Activated CD4-positive, alpha-beta T cell treated with anti-CD3 and anti-CD28 coated beads for 48 hours (primary cell): ENCODE measurements at regions not wholly inside any gene's neighbourhood (a gene's known extent, or its start where the extent isn't known, plus 50 kb on each side); places are given as distances from the start of the nearest gene placed in this dataset.
"Not testable (repeated sequence)": the region's sequence is repeated elsewhere in the genome, so short reads cannot be mapped to it uniquely, and the experiment has no call there.

ENCODE experiments used
- DNase-seq: peaks from one replicate; pipeline ENCODE4 v3.0.0-alpha.2; 2020

DNA sequence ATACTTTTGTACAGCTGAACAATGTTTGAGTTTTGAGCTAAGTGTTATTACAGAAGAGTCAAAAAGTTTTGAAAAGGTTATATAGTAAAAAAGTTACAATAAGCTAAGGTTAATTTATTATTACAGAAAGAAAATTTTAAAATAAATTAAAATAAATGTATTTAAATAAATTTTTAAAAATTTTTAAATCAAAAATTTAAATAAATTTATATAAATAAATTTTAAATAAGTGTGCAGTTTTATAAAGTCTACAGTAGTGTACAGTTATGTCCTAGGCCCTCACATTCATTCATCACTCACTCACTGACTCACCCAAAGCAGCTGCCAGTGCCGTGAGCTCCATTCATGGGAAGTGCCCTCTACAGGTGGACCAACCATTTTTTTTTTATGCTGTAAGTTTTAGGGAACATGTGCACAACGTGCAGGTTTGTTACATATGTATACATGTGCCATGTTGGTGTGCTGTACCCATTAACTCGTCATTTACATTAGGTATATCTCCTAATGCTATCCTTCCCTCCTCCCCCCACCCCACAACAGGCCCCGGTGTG lies 462.9 kb upstream of the ZMIZ1 start:
- DNase-seq, result peak; percentile 18

DNA sequence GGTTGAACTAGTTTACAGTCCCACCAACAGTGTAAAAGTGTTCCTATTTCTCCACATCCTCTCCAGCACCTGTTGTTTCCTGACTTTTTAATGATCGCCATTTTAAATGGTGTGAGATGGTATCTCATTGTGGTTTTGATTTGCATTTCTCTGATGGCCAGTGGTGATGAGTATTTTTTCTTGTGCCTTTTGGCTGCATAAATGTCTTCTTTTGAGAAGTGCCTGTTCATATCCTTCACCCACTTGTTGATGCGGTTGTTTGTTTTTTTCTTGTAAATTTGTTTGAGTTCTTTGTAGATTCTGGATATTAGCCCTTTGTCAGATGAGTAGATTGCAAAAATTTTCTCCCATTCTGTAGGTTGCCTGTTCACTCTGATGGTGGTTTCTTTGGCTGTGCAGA lies 462.0 kb upstream of the ZMIZ1 start:
- DNase-seq, result not testable (repeated sequence)

DNA sequence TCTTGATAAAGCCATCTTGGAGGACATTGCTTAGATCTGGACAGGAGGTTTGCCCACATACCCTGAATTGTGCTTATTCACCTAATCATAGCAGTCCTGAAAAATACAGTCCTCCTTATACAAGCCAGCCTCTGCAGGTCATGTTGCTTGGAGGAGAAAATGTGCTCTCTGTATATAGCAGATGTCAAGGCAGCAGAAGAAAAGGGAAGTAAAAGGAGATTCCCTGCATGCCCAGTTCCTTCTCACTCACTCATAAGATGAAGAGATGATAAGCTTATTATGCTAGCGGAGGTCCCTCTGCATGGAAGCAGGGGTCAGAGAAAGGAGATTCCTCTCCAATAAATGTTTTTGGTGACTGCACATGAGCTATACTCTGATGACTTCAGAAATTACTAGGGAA lies 458.8 kb upstream of the ZMIZ1 start:
- DNase-seq, result no peak

DNA sequence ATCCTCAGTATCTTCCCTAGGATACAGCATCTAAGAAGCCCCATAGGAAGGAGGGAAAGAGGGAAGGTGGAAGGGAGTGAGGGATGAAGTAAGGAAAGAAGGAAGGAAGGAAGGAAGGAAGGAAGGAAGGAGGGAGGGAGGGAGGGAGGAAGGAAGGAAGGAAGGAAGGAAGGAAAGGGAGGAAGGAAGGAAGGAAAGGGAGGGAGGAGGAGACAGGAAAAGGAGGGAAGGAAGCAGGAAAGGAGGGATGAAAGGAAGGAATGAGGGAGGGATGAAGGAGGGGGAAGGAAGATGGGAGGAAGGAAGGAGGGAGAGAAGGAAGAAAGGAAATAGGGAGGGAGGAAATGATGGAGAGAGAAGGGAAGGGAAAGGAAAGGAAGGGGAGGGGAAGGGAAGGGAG lies 455.6 kb upstream of the ZMIZ1 start:
- no peak for DNase-seq

DNA sequence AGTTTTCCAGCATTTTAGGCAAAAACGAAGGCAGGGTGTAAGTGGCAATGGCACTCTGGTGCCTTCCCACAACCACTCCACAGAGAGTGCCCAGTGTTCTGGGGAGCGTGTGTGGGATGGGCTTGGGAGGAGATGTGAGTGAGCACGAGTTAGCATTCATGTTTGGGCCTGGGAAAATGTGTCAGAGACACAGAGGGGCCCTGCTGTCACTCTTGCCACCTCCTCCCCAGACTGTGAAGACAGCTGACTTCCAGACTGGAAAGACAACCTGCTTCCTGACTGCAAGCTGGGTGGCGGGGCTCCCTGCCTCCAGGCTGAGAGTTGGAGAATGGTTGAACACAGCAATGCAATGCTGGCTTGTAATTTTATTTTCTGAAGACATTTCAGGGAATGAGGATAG lies 454.5 kb upstream of the ZMIZ1 start:
- DNase-seq, result no peak

DNA sequence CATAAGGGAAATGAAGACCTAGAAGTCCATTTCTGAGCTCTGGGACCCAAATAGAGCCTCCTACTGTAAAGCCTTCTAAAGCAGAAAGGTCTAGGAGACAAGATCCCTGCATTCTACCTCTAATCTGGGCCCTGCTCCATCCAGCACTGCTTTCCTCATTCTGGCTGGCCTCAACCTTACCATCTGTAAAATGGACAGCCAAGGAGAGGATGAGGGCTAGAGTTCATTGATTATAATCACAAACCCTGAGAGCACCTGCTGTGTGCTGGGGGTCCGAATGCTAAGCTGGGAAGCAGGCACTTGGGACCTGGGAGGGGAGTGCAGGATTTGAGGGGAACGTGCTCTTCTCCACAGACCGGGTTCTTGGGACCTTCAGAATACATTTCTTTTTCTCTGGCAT lies 454.0 kb upstream of the ZMIZ1 start:
- DNase-seq, result no peak

DNA sequence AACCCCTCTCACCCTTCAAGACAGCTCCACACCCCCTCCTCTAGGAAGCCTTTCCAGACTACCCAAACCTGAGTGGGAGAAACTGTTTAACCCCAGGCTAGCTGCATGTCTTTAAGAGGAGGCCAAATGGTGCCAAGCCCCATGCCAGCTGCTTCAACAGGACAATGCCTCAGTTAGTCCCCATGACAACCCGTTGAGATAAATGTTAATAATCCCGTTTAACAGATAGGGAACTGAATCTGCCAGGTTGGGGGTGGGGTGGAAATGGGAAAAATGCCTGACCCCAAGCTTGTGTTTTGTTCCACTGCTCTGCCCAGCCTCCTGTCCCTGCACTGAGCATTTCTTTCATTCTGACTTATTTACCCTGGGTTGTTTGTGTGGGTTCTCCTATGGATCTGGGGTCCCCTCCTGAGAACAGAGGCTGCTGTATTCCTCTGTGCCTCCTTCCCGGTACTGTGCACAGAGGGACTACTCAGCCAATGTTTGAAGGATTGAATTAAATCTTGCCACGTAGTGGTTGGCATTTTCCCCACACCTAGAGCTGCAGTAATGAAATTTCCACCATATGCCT lies 452.6 kb upstream of the ZMIZ1 start:
- DNase-seq, result no peak

- DNase-seq, result no peak
These were observed 451.7 kb upstream of the ZMIZ1 start for GRCh38 chr10:78617115-78617514.

- no peak for DNase-seq
These were observed 451.1 kb upstream of the ZMIZ1 start for GRCh38 chr10:78617631-78618030.

- no peak for DNase-seq
These were observed 450.7 kb upstream of the ZMIZ1 start for GRCh38 chr10:78618050-78618449.

- no peak for DNase-seq
These were observed 449.5 kb upstream of the ZMIZ1 start for GRCh38 chr10:78619115-78619851.

DNA sequence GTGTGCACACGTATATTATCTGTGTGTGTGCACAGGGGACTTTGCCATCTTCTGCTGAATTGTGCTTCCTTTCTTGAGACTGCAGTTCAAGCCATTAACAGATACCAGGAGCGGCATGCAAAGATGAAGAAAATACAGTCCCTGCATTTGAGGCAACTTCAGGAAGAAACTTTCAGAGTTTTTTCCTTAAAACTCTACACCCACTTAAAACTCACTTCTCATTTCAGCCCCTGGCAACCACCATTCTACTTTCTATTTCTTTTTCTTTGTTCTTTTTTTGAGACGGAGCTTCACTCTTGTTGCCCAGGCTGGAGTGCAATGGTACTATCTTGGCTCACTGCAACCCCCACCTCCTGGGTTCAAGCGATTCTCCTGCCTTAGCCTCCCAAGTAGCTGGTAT lies 448.9 kb upstream of the ZMIZ1 start:
- no peak for DNase-seq

DNA sequence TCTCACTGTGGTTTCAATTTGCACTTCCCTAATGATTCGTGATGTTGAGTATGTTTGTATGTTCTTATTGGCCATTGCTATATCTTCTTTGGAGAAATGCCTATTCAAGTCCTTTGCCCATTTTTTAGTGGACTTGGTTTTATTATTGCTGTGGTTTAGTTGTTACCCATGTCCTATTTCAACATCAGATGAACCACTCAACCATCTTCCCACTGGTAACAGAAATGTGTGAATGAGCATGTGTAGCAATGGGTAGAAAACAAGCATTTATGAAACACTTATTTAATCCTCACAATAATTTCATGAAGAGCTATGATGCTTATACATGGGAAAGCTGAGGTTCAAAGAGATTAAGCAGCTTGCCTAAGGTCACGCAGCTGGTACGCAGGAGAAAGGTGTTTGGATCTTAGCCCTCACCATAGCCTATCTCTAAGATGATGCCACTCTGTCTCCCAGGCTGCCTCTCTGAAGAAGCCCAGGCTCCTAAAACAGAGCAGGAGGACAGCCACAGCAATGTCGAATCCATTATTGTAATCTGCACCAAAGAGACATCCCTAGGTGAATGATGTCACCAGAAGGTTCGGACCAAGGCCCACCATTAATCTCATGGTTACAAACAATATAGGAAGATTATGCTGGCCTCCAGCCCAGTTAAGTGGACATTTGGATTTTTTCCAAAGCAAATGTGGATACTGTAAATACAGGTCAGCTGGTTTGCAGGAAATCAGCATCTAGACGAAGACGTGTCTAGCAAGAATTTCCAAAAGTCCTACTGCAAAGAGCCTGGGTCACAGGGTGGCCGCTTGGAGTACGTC lies 447.6 kb upstream of the ZMIZ1 start:
- no peak for DNase-seq

DNA sequence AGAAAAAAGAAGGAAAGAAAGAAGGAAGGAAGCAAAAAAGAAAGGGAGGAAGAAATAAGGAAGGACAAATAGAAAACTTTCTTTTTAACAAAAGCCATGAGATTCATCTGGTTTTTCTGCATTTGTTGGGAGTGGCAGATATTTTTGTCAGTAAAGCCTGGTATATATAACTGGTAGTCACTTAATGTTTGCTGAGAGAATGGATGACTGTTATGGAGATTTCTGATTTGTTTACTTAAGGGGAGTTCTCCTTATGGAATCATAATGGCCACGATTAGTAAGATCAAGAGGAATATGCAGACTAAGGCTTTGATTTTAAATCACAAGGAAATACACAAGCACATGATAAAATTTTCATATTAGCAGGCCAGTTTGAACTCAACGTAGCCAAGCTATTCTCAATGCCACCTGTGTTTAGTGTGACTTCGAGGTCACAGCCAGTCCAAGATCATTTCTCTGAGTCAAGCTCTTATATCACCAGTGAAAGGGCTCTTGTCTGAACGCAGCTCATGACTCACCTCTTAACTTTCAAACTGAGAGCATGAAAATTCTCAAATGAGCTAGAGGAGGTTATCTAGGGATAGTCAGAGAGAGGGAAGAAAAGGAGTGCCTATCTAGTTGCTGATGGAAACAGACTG lies 445.1 kb upstream of the ZMIZ1 start:
- peak; percentile 17 for DNase-seq

- no peak for DNase-seq
These were observed 444.0 kb upstream of the ZMIZ1 start for GRCh38 chr10:78624791-78625190.

GRCh38 chr10:78626471-78626870 lies 442.3 kb upstream of the ZMIZ1 start:
- DNase-seq, result no peak

GRCh38 chr10:78627254-78627795 lies 441.4 kb upstream of the ZMIZ1 start:
- no peak for DNase-seq

- no peak for DNase-seq
These were observed 439.8 kb upstream of the ZMIZ1 start for GRCh38 chr10:78628976-78629375.

- DNase-seq, result no peak
These were observed 439.0 kb upstream of the ZMIZ1 start for GRCh38 chr10:78629773-78630172.

- DNase-seq, result peak; percentile 48
These were observed 437.6 kb upstream of the ZMIZ1 start for GRCh38 chr10:78630944-78631838.

- no peak for DNase-seq
These were observed 434.4 kb upstream of the ZMIZ1 start for GRCh38 chr10:78634389-78634815.

GRCh38 chr10:78634835-78635234 lies 433.9 kb upstream of the ZMIZ1 start:
- no peak for DNase-seq
